Left lung (tissue), 4 donors: ENCODE measurements at regions not wholly inside any gene's neighbourhood (a gene's known extent, or its start where the extent isn't known, plus 50 kb on each side); places are given as distances from the start of the nearest gene placed in this dataset.

ENCODE experiments used
- ATAC-seq: fragments of 200-7000 bp; cut with Tn5 transposase; one replicate; pipeline ENCODE4 v1.9.1; 2020; ENCODE audit warnings: moderate library complexity
- DNase-seq, 4 donors: peaks; one replicate each; pipeline ENCODE4 v3.0.0-alpha.2; 2013 to 2020
- H3K27ac ChIP-seq, 2 donors: fragments of 200-600 bp; sonication (generic) in 1 of 2; one replicate each; pipeline versions ENCODE4 v1.5.0 to v1.8.0; 2020 to 2021
- H3K27me3 ChIP-seq, 2 donors: fragments of 200-600 bp; sonication (generic) in 1 of 2; one replicate each; pipeline versions ENCODE4 v1.5.0 to v1.8.0; 2020 to 2021
- H3K36me3 ChIP-seq, 2 donors: fragments of 200-600 bp; sonication (generic) in 1 of 2; one replicate each; pipeline versions ENCODE4 v1.5.0 to v1.8.0; 2020 to 2021
- H3K4me1 ChIP-seq, 2 donors: fragments of 200-600 bp; one replicate each; pipeline ENCODE4 v1.8.0; 2021
- H3K4me3 ChIP-seq, 2 donors: fragments of 200-600 bp; sonication (generic) in 1 of 2; one replicate each; pipeline versions ENCODE4 v1.5.0 to v1.8.0; 2020 to 2021; ENCODE audit warnings: mild to moderate bottlenecking in 1 of 2
- H3K9me3 ChIP-seq, 2 donors: fragments of 200-600 bp; sonication (generic) in 1 of 2; one replicate each; pipeline versions ENCODE4 v1.5.0 to v1.8.0; 2020 to 2021
- CTCF ChIP-seq, 2 donors: fragments of 200-600 bp; sonication (generic) in 1 of 2; IDR thresholded peaks; one replicate each; pipeline versions ENCODE4 v1.5.0 to v1.8.0; 2021; ENCODE audit warnings: antibody characterized with exemption in 2 of 2
- intact Hi-C, 2 donors: fragments of 100-400 bp; cut with DNase I; formaldehyde crosslinking; loops; one replicate each; pipeline versions ENCODE4 v1.11.2 to v1.14.2; 2022
- donor health status: DM: no; HTN: yes; CAD: no.
- donor health status: DM: no; HTN: no; CAD: no.

- no peak for ATAC-seq
- DNase-seq, result no peak
- Histone ChIP-seq H3K27ac (no peak overlapping the region), H3K36me3 (no peaks in the 10 kb centered on the region), H3K27me3 (peaks cover 0 to 6% of the 10 kb centered on the region in 2 donors), H3K9me3 (no peaks in the 10 kb centered on the region), H3K4me3 (no peak overlapping the region), H3K4me1 (no peaks in the 10 kb centered on the region)
- intact Hi-C loops, result no loop called here
- TF ChIP-seq CTCF (IDR thresholded peaks at IDR 0.05), result no peak
These were observed 423.0 kb upstream of the PSMD7 start for GRCh38 chr16:73873643-73874042.

GRCh38 chr16:73872856-73873255 is 423.8 kb upstream of the PSMD7 start:
- intact Hi-C loops, result no loop called here
- no peak for TF ChIP-seq CTCF (IDR thresholded peaks at IDR 0.05)
- ATAC-seq, result no peak

GRCh38 chr16:73871088-73871733 is 425.4 kb upstream of the PSMD7 start:
- H3K9me3 ChIP-seq, result no peaks in the 10 kb centered on the region

More at GRCh38 chr16:73872856-73873255, 423.8 kb upstream of the PSMD7 start:
- H3K36me3 ChIP-seq, result no peaks in the 10 kb centered on the region
- H3K9me3 ChIP-seq, result no peaks in the 10 kb centered on the region
- DNase-seq, result no peak
- H3K27me3 ChIP-seq, result peaks cover 0 to 6% of the 10 kb centered on the region in 2 donors
- H3K4me1 ChIP-seq, result no peaks in the 10 kb centered on the region
- no peak overlapping the region for H3K4me3 ChIP-seq
- no peak overlapping the region for H3K27ac ChIP-seq

GRCh38 chr16:73869126-73869525 is 427.5 kb upstream of the PSMD7 start:
- intact Hi-C loops, result no loop called here
- ATAC-seq, result no peak
- H3K9me3 ChIP-seq, result no peaks in the 10 kb centered on the region
- H3K36me3 ChIP-seq, result no peaks in the 10 kb centered on the region
- peaks cover 0 to 6% of the 10 kb centered on the region in 2 donors for H3K27me3 ChIP-seq
- DNase-seq, result no peak
- H3K27ac ChIP-seq, result no peak overlapping the region
- TF ChIP-seq CTCF (IDR thresholded peaks at IDR 0.05), result no peak
- H3K4me1 ChIP-seq, result no peaks in the 10 kb centered on the region
- no peak overlapping the region for H3K4me3 ChIP-seq

More at GRCh38 chr16:73871088-73871733, 425.4 kb upstream of the PSMD7 start:
- Histone ChIP-seq H3K27me3 (peaks cover 0 to 6% of the 10 kb centered on the region in 2 donors), H3K27ac (no peak overlapping the region), H3K4me1 (no peaks in the 10 kb centered on the region), H3K4me3 (no peak overlapping the region), H3K36me3 (no peaks in the 10 kb centered on the region)
- TF ChIP-seq CTCF (IDR thresholded peaks at IDR 0.05), result no peak
- intact Hi-C loops, result no loop called here
- DNase-seq (no peak), ATAC-seq (no peak)

- Histone ChIP-seq H3K9me3 (no peaks in the 10 kb centered on the region), H3K4me1 (no peaks in the 10 kb centered on the region), H3K4me3 (no peak overlapping the region), H3K27me3 (no peaks in the 10 kb centered on the region), H3K36me3 (no peaks in the 10 kb centered on the region), H3K27ac (no peak overlapping the region)
- TF ChIP-seq CTCF (IDR thresholded peaks at IDR 0.05), result no peak
- intact Hi-C loops, result no loop called here
- no peak for DNase-seq
- ATAC-seq, result no peak
These were observed 431.7 kb upstream of the PSMD7 start for GRCh38 chr16:73864868-73865267.
